H9 (cell line): ENCODE measurements at regions not wholly inside any gene's neighbourhood (a gene's known extent, or its start where the extent isn't known, plus 50 kb on each side); places are given as distances from the start of the nearest gene placed in this dataset.

Experiments
- DNase-seq: peaks from one replicate; pipeline ENCODE4 v3.0.0-alpha.2; 2017
- H2AFZ ChIP-seq: one replicate; pipeline ENCODE4 v1.6.1; 2013; ENCODE audit warnings: mild to moderate bottlenecking, low read length, control low read depth, moderate library complexity
- H2AK5ac ChIP-seq: 2 replicates; pipeline ENCODE4 v1.6.1; 2013; ENCODE audit warnings: low read length, control low read depth, mixed read lengths; ENCODE audit not compliant: insufficient read length
- H2BK120ac ChIP-seq: one replicate; pipeline ENCODE4 v1.6.1; 2013; ENCODE audit warnings: low read depth, mild to moderate bottlenecking, low read length, control low read depth, inconsistent platforms; ENCODE audit not compliant: poor library complexity, severe bottlenecking
- H2BK12ac ChIP-seq: 2 replicates; pipeline ENCODE4 v1.6.1; 2013; ENCODE audit warnings: low read length, control low read depth, mixed read lengths, low read depth; ENCODE audit not compliant: insufficient read length
- H2BK15ac ChIP-seq: 2 replicates; pipeline ENCODE4 v1.6.1; 2013; ENCODE audit warnings: low read depth, low read length, control low read depth
- H2BK20ac ChIP-seq: one replicate; pipeline ENCODE4 v1.6.1; 2013; ENCODE audit warnings: low read depth, mild to moderate bottlenecking, low read length, control low read depth, inconsistent platforms; ENCODE audit not compliant: poor library complexity, severe bottlenecking
- H2BK5ac ChIP-seq: 2 replicates; pipeline ENCODE4 v1.6.1; 2013; ENCODE audit warnings: low read length, control low read depth, mixed read lengths; ENCODE audit not compliant: insufficient read length
- H3K14ac ChIP-seq: 2 replicates; pipeline ENCODE4 v1.6.1; 2013; ENCODE audit warnings: low read length, control low read depth; ENCODE audit not compliant: insufficient read depth
- H3K18ac ChIP-seq: 2 replicates; pipeline ENCODE4 v1.6.1; 2013; ENCODE audit warnings: low read depth, mild to moderate bottlenecking, mixed read lengths, low read length, control low read depth; ENCODE audit not compliant: insufficient read length
- H3K23ac ChIP-seq: 2 replicates; pipeline ENCODE4 v1.6.1; 2013; ENCODE audit warnings: low read length, control low read depth, mixed read lengths, low read depth; ENCODE audit not compliant: insufficient read length
- H3K23me2 ChIP-seq: 2 replicates; pipeline ENCODE4 v1.6.1; 2013; ENCODE audit warnings: low read depth, mild to moderate bottlenecking, mixed read lengths, low read length, control low read depth; ENCODE audit not compliant: insufficient read length, poor library complexity, severe bottlenecking
- H3K27ac ChIP-seq: 2 replicates; pipeline ENCODE4 v1.5.1; 2013; ENCODE audit warnings: low read length, control low read depth, mixed read lengths, low read depth; ENCODE audit not compliant: insufficient read length
- H3K27me3 ChIP-seq: 2 replicates; pipeline ENCODE4 v1.6.1; 2013; ENCODE audit warnings: low read length, control low read depth, inconsistent platforms; ENCODE audit not compliant: insufficient read depth
- H3K4ac ChIP-seq: 2 replicates; pipeline ENCODE4 v1.6.1; 2013; ENCODE audit warnings: low read depth, mild to moderate bottlenecking, control low read depth, inconsistent platforms, low read length, moderate library complexity
- H3K4me1 ChIP-seq: 2 replicates; pipeline ENCODE4 v1.6.1; 2013; ENCODE audit warnings: low read length, control low read depth, inconsistent platforms; ENCODE audit not compliant: insufficient read depth
- H3K4me2 ChIP-seq: 2 replicates; pipeline ENCODE4 v1.6.1; 2013; ENCODE audit warnings: low read length, control low read depth, mixed read lengths; ENCODE audit not compliant: insufficient read length, insufficient read depth
- H3K56ac ChIP-seq: 2 replicates; pipeline ENCODE4 v1.6.1; 2013; ENCODE audit warnings: low read depth, mild to moderate bottlenecking, mixed read lengths, low read length, control low read depth; ENCODE audit not compliant: insufficient read length
- H3K79me1 ChIP-seq: 2 replicates; pipeline ENCODE4 v1.6.1; 2013; ENCODE audit warnings: low read depth, mild to moderate bottlenecking, moderate library complexity, low read length, control low read depth, inconsistent platforms; ENCODE audit not compliant: insufficient read depth, poor library complexity, severe bottlenecking
- H3K79me2 ChIP-seq: 2 replicates; pipeline ENCODE4 v1.6.1; 2013; ENCODE audit warnings: low read length, control low read depth, inconsistent platforms; ENCODE audit not compliant: insufficient read depth
- H3K9ac ChIP-seq: 2 replicates; pipeline ENCODE4 v1.6.1; 2013; ENCODE audit warnings: low read length, control low read depth, mixed read lengths; ENCODE audit not compliant: insufficient read length; ENCODE audit errors: extremely low read depth
- H3K9me3 ChIP-seq: one replicate; pipeline ENCODE4 v1.6.1; 2013; ENCODE audit warnings: low read depth, low read length, inconsistent platforms; ENCODE audit not compliant: control insufficient read depth
- H3T11ph ChIP-seq: one replicate; pipeline ENCODE4 v1.6.1; 2013; ENCODE audit warnings: mild to moderate bottlenecking, low read length, control low read depth, inconsistent platforms
- H4K20me1 ChIP-seq: one replicate; pipeline ENCODE4 v1.6.1; 2013; ENCODE audit not compliant: control insufficient read depth, insufficient read length, insufficient read depth
- H4K5ac ChIP-seq: 2 replicates; pipeline ENCODE4 v1.6.1; 2013; ENCODE audit warnings: low read depth, mild to moderate bottlenecking, mixed read lengths, low read length, control low read depth; ENCODE audit not compliant: insufficient read length
- H4K8ac ChIP-seq: replicated peaks from 2 replicates; pipeline ENCODE4 v1.6.1; 2013; ENCODE audit warnings: low read length, control low read depth, mixed read lengths, low read depth; ENCODE audit not compliant: insufficient read length
- H4K91ac ChIP-seq: 2 replicates; pipeline ENCODE4 v1.6.1; 2013; ENCODE audit warnings: low read depth, mild to moderate bottlenecking, moderate library complexity, mixed read lengths, low read length, control low read depth; ENCODE audit not compliant: insufficient read length
- H3K27ac Mint-ChIP-seq, 3 experiments: 2 replicates in 2 of 3; 3 replicates in 1 of 3; pipeline ENCODE4 v1.8.0; 2020 to 2021; ENCODE audit warnings: mixed read lengths in 3 of 3, mild to moderate bottlenecking in 1 of 3, moderate library complexity in 1 of 3
- H3K27me3 Mint-ChIP-seq: 2 replicates; pipeline ENCODE4 v1.8.0; 2021; ENCODE audit warnings: low read depth, mild to moderate bottlenecking, moderate library complexity, mixed read lengths
- H3K36me3 Mint-ChIP-seq, 3 experiments: 2 replicates in 2 of 3; 3 replicates in 1 of 3; pipeline ENCODE4 v1.8.0; 2020 to 2021; ENCODE audit warnings: low read depth in 3 of 3, mixed read lengths in 3 of 3; ENCODE audit not compliant: insufficient read depth in 1 of 3
- H3K4me1 Mint-ChIP-seq, 2 experiments: 2 replicates each; pipeline ENCODE4 v1.8.0; 2020; ENCODE audit warnings: mixed read lengths in 2 of 2
- H3K4me3 Mint-ChIP-seq, 2 experiments: 2 replicates in 1 of 2; 3 replicates in 1 of 2; pipeline ENCODE4 v1.8.0; 2020 to 2021; ENCODE audit warnings: mild to moderate bottlenecking in 2 of 2, mixed read lengths in 2 of 2, moderate library complexity in 1 of 2
- H3K9me3 Mint-ChIP-seq, 2 experiments: 2 replicates in 1 of 2; 3 replicates in 1 of 2; pipeline ENCODE4 v1.8.0; 2020; ENCODE audit warnings: mild to moderate bottlenecking in 2 of 2, mixed read lengths in 2 of 2, moderate library complexity in 1 of 2
- WGBS: extraction: QIAGEN DNeasy Blood & Tissue Kit; methylation state at CpG from one replicate; pipeline ENCODE4 v1.1.7; 2013; ENCODE audit warnings: missing lambda C conversion rate, low lambda C conversion rate, mixed read lengths; ENCODE audit not compliant: insufficient read length; ENCODE audit errors: extremely low coverage; 5-methylcytosine and 5-hydroxymethylcytosine counted together
- TF ChIP-seq, protein P1 (sequence below): fragments of 200-600 bp; sonication (generic); conservative IDR thresholded peaks from 3 replicates; pipeline ENCODE4 v1.8.0; 2021; ENCODE audit warnings: antibody characterized with exemption, mild to moderate bottlenecking

DNA sequence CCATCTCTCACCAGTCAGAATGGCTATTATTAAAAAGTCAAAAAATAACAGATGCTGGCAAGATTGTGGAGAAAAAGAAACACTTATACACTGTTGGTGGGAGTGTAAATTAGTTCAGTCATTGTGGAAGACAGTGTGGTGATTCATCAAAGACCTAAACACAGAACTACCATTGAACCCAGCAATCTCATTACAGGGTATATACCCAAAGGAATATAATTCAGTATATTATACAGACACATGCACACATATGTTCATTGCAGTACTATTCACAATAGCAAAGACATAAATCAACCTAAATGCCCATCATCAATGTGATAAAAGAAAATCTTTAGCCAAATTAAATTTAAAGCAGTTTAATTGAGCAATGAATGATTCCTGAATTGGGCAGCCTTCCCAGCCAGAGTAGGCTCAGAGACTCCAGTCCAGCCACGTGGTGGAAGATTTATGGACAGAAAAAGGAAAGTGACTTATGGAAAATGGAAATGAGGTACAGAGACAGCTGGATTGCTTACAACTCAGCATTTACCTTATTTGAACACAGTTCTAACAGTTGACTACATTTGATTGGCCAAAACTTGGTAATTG, 377.1 kb upstream of the SLC39A10 start:
- no peaks in the 10 kb centered on the region for H3K27me3 ChIP-seq
- no peak overlapping the region for H3K14ac ChIP-seq
- H3K79me2 ChIP-seq = no peaks in the 10 kb centered on the region
- Mint-ChIP-seq H3K4me3 (no peak overlapping the region), H3K36me3 (no peaks in the 10 kb centered on the region; a peak in 1 of 7 replicates), H3K27me3 (no peaks in the 10 kb centered on the region), H3K9me3 (no peaks in the 10 kb centered on the region; a peak in 1 of 5 replicates), H3K4me1 (no peaks in the 10 kb centered on the region), H3K27ac (no peak overlapping the region)
- no peak overlapping the region for H2AFZ ChIP-seq
- H4K5ac ChIP-seq = no peak overlapping the region
- H3T11ph ChIP-seq = no peak overlapping the region
- no peak overlapping the region for H3K4ac ChIP-seq
- H3K79me1 ChIP-seq = no peaks in the 10 kb centered on the region
- no peak overlapping the region for H2BK120ac ChIP-seq
- DNase-seq = no peak
- no CpG with 5 or more reads among the region's 1 CpG for WGBS
- H3K9me3 ChIP-seq = no peaks in the 10 kb centered on the region
- no peak overlapping the region for H3K23ac ChIP-seq
- H2BK12ac ChIP-seq = no peak overlapping the region
- no peaks in the 10 kb centered on the region for H4K20me1 ChIP-seq
- H4K91ac ChIP-seq = no peak overlapping the region
- H2BK5ac ChIP-seq = no peak overlapping the region
- no peak overlapping the region for H3K18ac ChIP-seq
- H3K4me2 ChIP-seq = no peak overlapping the region
- H3K27ac ChIP-seq = no peak overlapping the region
- no peak overlapping the region for H3K56ac ChIP-seq
- H2AK5ac ChIP-seq = no peak overlapping the region
- H2BK20ac ChIP-seq = no peak overlapping the region
- no peaks in the 10 kb centered on the region for H3K23me2 ChIP-seq
- no peak overlapping the region for H3K9ac ChIP-seq
- no peak overlapping the region for H4K8ac ChIP-seq
- TF ChIP-seq, protein P1, sequence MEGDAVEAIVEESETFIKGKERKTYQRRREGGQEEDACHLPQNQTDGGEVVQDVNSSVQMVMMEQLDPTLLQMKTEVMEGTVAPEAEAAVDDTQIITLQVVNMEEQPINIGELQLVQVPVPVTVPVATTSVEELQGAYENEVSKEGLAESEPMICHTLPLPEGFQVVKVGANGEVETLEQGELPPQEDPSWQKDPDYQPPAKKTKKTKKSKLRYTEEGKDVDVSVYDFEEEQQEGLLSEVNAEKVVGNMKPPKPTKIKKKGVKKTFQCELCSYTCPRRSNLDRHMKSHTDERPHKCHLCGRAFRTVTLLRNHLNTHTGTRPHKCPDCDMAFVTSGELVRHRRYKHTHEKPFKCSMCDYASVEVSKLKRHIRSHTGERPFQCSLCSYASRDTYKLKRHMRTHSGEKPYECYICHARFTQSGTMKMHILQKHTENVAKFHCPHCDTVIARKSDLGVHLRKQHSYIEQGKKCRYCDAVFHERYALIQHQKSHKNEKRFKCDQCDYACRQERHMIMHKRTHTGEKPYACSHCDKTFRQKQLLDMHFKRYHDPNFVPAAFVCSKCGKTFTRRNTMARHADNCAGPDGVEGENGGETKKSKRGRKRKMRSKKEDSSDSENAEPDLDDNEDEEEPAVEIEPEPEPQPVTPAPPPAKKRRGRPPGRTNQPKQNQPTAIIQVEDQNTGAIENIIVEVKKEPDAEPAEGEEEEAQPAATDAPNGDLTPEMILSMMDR = no peak
- H3K4me1 ChIP-seq = no peaks in the 10 kb centered on the region
- no peak overlapping the region for H2BK15ac ChIP-seq
